ENCODE measurements at regions not wholly inside any gene's neighbourhood (a gene's known extent, or its start where the extent isn't known, plus 50 kb on each side); places are given as distances from the start of the nearest gene placed in this dataset.

DNA sequence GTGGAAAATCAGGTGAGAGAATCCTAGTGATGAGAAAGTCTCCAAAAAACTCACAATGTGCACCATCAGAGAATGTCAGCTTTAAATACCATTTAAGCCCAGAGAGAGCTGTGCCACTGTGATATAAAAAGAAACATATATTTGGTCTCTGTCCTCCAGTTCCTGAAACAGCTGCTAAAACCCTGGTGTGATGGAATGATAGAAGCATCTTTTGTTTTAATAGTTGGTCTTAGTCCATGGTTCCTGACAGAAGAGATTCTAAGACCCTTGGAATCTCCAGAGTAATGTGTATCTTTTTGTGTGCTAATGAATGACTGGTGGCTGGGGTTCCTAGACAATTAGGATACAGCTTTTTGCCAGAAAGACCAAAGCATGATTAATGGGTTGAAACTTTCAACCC lies 302.8 kb upstream of the B3GALT2 start:
- H3K23ac ChIP-seq (ENCODE audit: low read length) = no peak overlapping the region
- no peak overlapping the region for H4K12ac ChIP-seq (ENCODE audit: low read depth, low read length)
- H3K4me1 ChIP-seq (ENCODE audit: control insufficient read depth in 1 of 2, insufficient read depth in 2 of 2, low read length in 2 of 2) = no peaks in the 10 kb centered on the region
- no peak overlapping the region for H2BK120ac ChIP-seq (ENCODE audit: insufficient read depth, low read length, poor library complexity)
- H4K8ac ChIP-seq (ENCODE audit: low read depth, low read length) = no peak overlapping the region
- H2BK5ac ChIP-seq (ENCODE audit: low read depth, low read length, poor library complexity) = no peak overlapping the region
- no peaks in the 10 kb centered on the region for H3K79me2 ChIP-seq (ENCODE audit: control insufficient read depth, insufficient read depth, low read length, poor library complexity)
- no peak overlapping the region for H3K9ac ChIP-seq (ENCODE audit: low read length)
- H3K27me3 ChIP-seq (ENCODE audit: insufficient read depth, low read length) = no peaks in the 10 kb centered on the region
- no peak for DNase-seq
- no peak overlapping the region for H3K4me3 ChIP-seq (ENCODE audit: low read depth, low read length)
- H3K36me3 ChIP-seq (ENCODE audit: control insufficient read depth in 1 of 2, insufficient read depth in 2 of 2, low read length in 2 of 2) = no peaks in the 10 kb centered on the region
- H3K27ac ChIP-seq (ENCODE audit: low read depth, low read length) = no peak overlapping the region
- H3K4me2 ChIP-seq (ENCODE audit: low read length) = no peak overlapping the region
- H3K18ac ChIP-seq (ENCODE audit: low read length) = no peak overlapping the region
- H3K14ac ChIP-seq (ENCODE audit: low read length) = no peak overlapping the region
- H3K9me3 ChIP-seq (ENCODE audit: insufficient read depth, low read depth, low read length) = no peaks in the 10 kb centered on the region
- no peak overlapping the region for H2AK5ac ChIP-seq (ENCODE audit: low read length)
- H2BK12ac ChIP-seq (ENCODE audit: low read length) = no peak overlapping the region
- no peaks in the 10 kb centered on the region for H3K79me1 ChIP-seq (ENCODE audit: low read length)
- no peak overlapping the region for H2AFZ ChIP-seq (ENCODE audit: insufficient read depth, low read length, poor library complexity)
- H4K91ac ChIP-seq (ENCODE audit: low read depth, low read length) = no peak overlapping the region
- no peak overlapping the region for H3K4ac ChIP-seq (ENCODE audit: low read depth, low read length)

DNA sequence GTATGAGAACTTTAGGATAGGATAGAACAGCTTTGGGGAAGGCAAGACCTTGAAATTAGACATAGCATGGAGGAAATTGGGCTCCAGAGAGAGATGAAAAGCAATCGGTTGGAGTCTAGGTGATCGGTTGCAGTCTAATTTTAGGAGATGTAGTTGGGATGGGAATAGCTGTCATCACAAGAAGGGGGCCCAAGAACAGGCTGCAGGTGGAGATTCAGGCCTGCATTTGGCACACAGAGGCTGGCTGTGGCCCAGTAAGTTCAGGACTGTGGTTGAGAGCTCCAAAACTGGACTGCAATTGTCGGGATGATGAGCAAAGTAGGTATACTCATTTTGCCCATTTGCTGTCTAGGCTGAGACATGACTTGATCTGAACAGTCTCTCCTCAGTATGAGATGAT lies 301.3 kb upstream of the B3GALT2 start:
- H3K4me1 ChIP-seq (ENCODE audit: control insufficient read depth in 1 of 2, insufficient read depth in 2 of 2, low read length in 2 of 2) = no peaks in the 10 kb centered on the region
- H3K14ac ChIP-seq (ENCODE audit: low read length) = no peak overlapping the region
- H3K79me2 ChIP-seq (ENCODE audit: control insufficient read depth, insufficient read depth, low read length, poor library complexity) = no peaks in the 10 kb centered on the region
- H3K27ac ChIP-seq (ENCODE audit: low read depth, low read length) = no peak overlapping the region
- no peaks in the 10 kb centered on the region for H3K27me3 ChIP-seq (ENCODE audit: insufficient read depth, low read length)
- H3K36me3 ChIP-seq (ENCODE audit: control insufficient read depth in 1 of 2, insufficient read depth in 2 of 2, low read length in 2 of 2) = no peaks in the 10 kb centered on the region
- no peak overlapping the region for H3K4ac ChIP-seq (ENCODE audit: low read depth, low read length)
- H3K9me3 ChIP-seq (ENCODE audit: insufficient read depth, low read depth, low read length) = no peaks in the 10 kb centered on the region
- H2AK5ac ChIP-seq (ENCODE audit: low read length) = no peak overlapping the region
- H2AFZ ChIP-seq (ENCODE audit: insufficient read depth, low read length, poor library complexity) = no peak overlapping the region
- no peak overlapping the region for H3K4me3 ChIP-seq (ENCODE audit: low read depth, low read length)
- no peak overlapping the region for H2BK120ac ChIP-seq (ENCODE audit: insufficient read depth, low read length, poor library complexity)
- H3K18ac ChIP-seq (ENCODE audit: low read length) = no peak overlapping the region
- H2BK12ac ChIP-seq (ENCODE audit: low read length) = no peak overlapping the region
- H4K12ac ChIP-seq (ENCODE audit: low read depth, low read length) = no peak overlapping the region
- H3K9ac ChIP-seq (ENCODE audit: low read length) = no peak overlapping the region
- WGBS (ENCODE audit: extremely low coverage, insufficient coverage, insufficient read length) = no CpG with 5 or more reads among the region's 3 CpGs
- H3K4me2 ChIP-seq (ENCODE audit: low read length) = no peak overlapping the region
- no peak overlapping the region for H4K8ac ChIP-seq (ENCODE audit: low read depth, low read length)
- no peak for DNase-seq
- no peaks in the 10 kb centered on the region for H3K79me1 ChIP-seq (ENCODE audit: low read length)
- H4K91ac ChIP-seq (ENCODE audit: low read depth, low read length) = no peak overlapping the region
- no peak overlapping the region for H2BK5ac ChIP-seq (ENCODE audit: low read depth, low read length, poor library complexity)
- no peak overlapping the region for H3K23ac ChIP-seq (ENCODE audit: low read length)

DNA sequence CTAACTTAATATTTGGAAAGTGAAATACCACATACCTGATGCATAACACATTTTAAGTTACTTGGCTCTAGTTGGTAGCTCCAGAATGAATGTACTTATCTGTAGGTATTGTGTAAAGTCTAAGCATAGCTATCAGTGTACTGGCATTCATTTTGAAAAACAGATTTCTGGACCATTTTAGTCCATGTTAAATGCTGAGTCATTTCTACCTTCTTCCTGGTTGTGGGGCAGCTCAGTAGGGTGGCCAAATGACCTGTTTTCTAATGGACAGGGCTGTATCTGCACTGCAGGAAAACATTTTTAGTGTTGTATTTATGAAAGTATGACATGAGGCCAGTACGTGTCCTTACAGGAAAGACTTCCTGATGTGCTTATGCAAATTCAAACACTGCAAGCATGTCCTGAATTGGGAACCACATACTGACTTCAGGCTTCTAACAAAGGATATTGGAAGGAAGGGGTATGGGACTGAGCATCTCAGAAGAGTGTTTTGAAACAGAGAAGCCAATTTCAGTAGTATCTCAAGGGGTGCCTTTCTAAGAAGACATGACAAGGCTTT lies 300.3 kb upstream of the B3GALT2 start:
- no peak overlapping the region for H3K4me2 ChIP-seq (ENCODE audit: low read length)

DNA sequence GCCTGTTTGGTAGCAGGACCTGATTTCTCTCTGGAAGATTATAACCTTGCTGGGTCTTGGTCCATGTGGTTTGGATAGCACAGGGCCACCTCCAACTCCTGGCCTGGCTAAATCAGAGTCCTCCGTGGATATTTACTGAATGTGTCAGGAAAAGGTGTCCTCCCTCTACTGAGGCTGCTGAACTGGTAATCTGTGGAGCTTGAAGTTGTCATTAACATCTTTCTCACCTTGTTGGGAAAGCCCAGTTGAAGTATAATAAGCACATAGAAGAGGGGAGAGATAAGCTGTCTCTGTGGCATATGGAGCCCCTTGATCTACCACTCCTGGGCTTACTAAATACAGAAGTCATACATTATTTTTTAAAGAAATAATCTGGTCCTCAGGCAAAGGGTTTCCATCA lies 294.3 kb upstream of the B3GALT2 start:
- H2BK12ac ChIP-seq (ENCODE audit: low read length) = no peak overlapping the region
- no peak overlapping the region for H2BK5ac ChIP-seq (ENCODE audit: low read depth, low read length, poor library complexity)
- H3K79me2 ChIP-seq (ENCODE audit: control insufficient read depth, insufficient read depth, low read length, poor library complexity) = no peaks in the 10 kb centered on the region
- H3K4me1 ChIP-seq (ENCODE audit: control insufficient read depth in 1 of 2, insufficient read depth in 2 of 2, low read length in 2 of 2) = no peaks in the 10 kb centered on the region
- no peak overlapping the region for H3K9ac ChIP-seq (ENCODE audit: low read length)
- WGBS (ENCODE audit: extremely low coverage, insufficient coverage, insufficient read length) = no CpG with 5 or more reads among the region's 1 CpG
- no peaks in the 10 kb centered on the region for H3K9me3 ChIP-seq (ENCODE audit: insufficient read depth, low read depth, low read length)
- no peak overlapping the region for H3K27ac ChIP-seq (ENCODE audit: low read depth, low read length)
- no peak overlapping the region for H3K14ac ChIP-seq (ENCODE audit: low read length)
- H3K23ac ChIP-seq (ENCODE audit: low read length) = no peak overlapping the region
- no peak overlapping the region for H4K8ac ChIP-seq (ENCODE audit: low read depth, low read length)
- no peak overlapping the region for H4K91ac ChIP-seq (ENCODE audit: low read depth, low read length)
- H3K4me2 ChIP-seq (ENCODE audit: low read length) = no peak overlapping the region
- no peak overlapping the region for H3K4me3 ChIP-seq (ENCODE audit: low read depth, low read length)
- no peak overlapping the region for H2AK5ac ChIP-seq (ENCODE audit: low read length)
- H2BK120ac ChIP-seq (ENCODE audit: insufficient read depth, low read length, poor library complexity) = no peak overlapping the region
- no peak overlapping the region for H4K12ac ChIP-seq (ENCODE audit: low read depth, low read length)
- H3K18ac ChIP-seq (ENCODE audit: low read length) = no peak overlapping the region
- no peaks in the 10 kb centered on the region for H3K27me3 ChIP-seq (ENCODE audit: insufficient read depth, low read length)
- no peak overlapping the region for H3K4ac ChIP-seq (ENCODE audit: low read depth, low read length)
- H3K79me1 ChIP-seq (ENCODE audit: low read length) = no peaks in the 10 kb centered on the region
- DNase-seq = no peak
- H2AFZ ChIP-seq (ENCODE audit: insufficient read depth, low read length, poor library complexity) = no peak overlapping the region
- no peaks in the 10 kb centered on the region for H3K36me3 ChIP-seq (ENCODE audit: control insufficient read depth in 1 of 2, insufficient read depth in 2 of 2, low read length in 2 of 2)

More for the DNA sequence above, 300.3 kb upstream of the B3GALT2 start:
- no peaks in the 10 kb centered on the region for H3K79me2 ChIP-seq (ENCODE audit: control insufficient read depth, insufficient read depth, low read length, poor library complexity)
- H2BK5ac ChIP-seq (ENCODE audit: low read depth, low read length, poor library complexity) = no peak overlapping the region
- H3K4me1 ChIP-seq (ENCODE audit: control insufficient read depth in 1 of 2, insufficient read depth in 2 of 2, low read length in 2 of 2) = no peaks in the 10 kb centered on the region
- no peak overlapping the region for H3K27ac ChIP-seq (ENCODE audit: low read depth, low read length)
- no peak overlapping the region for H4K8ac ChIP-seq (ENCODE audit: low read depth, low read length)
- H2AFZ ChIP-seq (ENCODE audit: insufficient read depth, low read length, poor library complexity) = no peak overlapping the region
- H3K4me3 ChIP-seq (ENCODE audit: low read depth, low read length) = no peak overlapping the region
- H3K18ac ChIP-seq (ENCODE audit: low read length) = no peak overlapping the region
- no peak overlapping the region for H4K12ac ChIP-seq (ENCODE audit: low read depth, low read length)
- no peak overlapping the region for H3K14ac ChIP-seq (ENCODE audit: low read length)
- H3K4ac ChIP-seq (ENCODE audit: low read depth, low read length) = no peak overlapping the region
- H3K79me1 ChIP-seq (ENCODE audit: low read length) = no peaks in the 10 kb centered on the region
- no peaks in the 10 kb centered on the region for H3K27me3 ChIP-seq (ENCODE audit: insufficient read depth, low read length)
- no peak overlapping the region for H3K9ac ChIP-seq (ENCODE audit: low read length)
- no peak overlapping the region for H2BK120ac ChIP-seq (ENCODE audit: insufficient read depth, low read length, poor library complexity)
- no peak overlapping the region for H2AK5ac ChIP-seq (ENCODE audit: low read length)
- no CpG with 5 or more reads among the region's 1 CpG for WGBS (ENCODE audit: extremely low coverage, insufficient coverage, insufficient read length)
- H2BK12ac ChIP-seq (ENCODE audit: low read length) = no peak overlapping the region
- no peak overlapping the region for H3K23ac ChIP-seq (ENCODE audit: low read length)
- H3K9me3 ChIP-seq (ENCODE audit: insufficient read depth, low read depth, low read length) = no peaks in the 10 kb centered on the region
- H4K91ac ChIP-seq (ENCODE audit: low read depth, low read length) = no peak overlapping the region
- peak in 1 of 2 donors; percentile 28 for DNase-seq
- H3K36me3 ChIP-seq (ENCODE audit: control insufficient read depth in 1 of 2, insufficient read depth in 2 of 2, low read length in 2 of 2) = no peaks in the 10 kb centered on the region
